ENCODE measurements at regions not wholly inside any gene's neighbourhood (a gene's known extent, or its start where the extent isn't known, plus 50 kb on each side); places are given as distances from the start of the nearest gene placed in this dataset.

DNA sequence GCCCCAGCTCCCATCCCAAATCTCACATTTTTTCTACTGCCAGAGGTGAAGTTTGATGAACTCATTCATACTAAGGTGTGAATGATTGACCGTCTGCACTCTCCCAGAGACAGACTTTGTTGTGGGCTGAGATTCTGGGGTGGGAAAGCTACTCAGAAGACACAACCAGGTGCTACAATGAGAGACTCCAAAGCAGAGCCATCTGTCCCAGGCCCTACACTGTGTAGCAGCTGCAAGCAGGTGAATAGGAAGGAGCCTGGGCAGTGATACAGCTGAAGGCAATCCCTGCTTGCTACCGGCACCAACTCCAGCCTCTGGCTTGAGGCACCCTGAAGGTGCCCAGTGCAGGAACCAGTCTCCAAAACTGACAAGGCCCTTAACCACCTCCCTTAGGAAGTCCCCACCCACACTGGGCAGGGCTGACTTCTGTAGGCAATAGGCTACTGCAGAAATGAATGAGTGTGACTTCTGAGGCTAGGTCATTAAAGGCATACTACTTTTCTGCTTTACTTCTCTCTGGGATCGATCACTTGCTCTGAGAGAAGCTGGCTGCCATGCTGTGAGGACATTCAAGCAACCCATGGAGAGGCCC is 79.7 kb upstream of the RUNX3 start:
- TF ChIP-seq, protein P1, sequence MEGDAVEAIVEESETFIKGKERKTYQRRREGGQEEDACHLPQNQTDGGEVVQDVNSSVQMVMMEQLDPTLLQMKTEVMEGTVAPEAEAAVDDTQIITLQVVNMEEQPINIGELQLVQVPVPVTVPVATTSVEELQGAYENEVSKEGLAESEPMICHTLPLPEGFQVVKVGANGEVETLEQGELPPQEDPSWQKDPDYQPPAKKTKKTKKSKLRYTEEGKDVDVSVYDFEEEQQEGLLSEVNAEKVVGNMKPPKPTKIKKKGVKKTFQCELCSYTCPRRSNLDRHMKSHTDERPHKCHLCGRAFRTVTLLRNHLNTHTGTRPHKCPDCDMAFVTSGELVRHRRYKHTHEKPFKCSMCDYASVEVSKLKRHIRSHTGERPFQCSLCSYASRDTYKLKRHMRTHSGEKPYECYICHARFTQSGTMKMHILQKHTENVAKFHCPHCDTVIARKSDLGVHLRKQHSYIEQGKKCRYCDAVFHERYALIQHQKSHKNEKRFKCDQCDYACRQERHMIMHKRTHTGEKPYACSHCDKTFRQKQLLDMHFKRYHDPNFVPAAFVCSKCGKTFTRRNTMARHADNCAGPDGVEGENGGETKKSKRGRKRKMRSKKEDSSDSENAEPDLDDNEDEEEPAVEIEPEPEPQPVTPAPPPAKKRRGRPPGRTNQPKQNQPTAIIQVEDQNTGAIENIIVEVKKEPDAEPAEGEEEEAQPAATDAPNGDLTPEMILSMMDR (IDR thresholded peaks at IDR 0.05), result no peak
- TF ChIP-seq POLR2A (IDR thresholded peaks at IDR 0.05), result no peak
